ENCODE measurements at regions not wholly inside any gene's neighbourhood (a gene's known extent, or its start where the extent isn't known, plus 50 kb on each side); places are given as distances from the start of the nearest gene placed in this dataset.

DNA sequence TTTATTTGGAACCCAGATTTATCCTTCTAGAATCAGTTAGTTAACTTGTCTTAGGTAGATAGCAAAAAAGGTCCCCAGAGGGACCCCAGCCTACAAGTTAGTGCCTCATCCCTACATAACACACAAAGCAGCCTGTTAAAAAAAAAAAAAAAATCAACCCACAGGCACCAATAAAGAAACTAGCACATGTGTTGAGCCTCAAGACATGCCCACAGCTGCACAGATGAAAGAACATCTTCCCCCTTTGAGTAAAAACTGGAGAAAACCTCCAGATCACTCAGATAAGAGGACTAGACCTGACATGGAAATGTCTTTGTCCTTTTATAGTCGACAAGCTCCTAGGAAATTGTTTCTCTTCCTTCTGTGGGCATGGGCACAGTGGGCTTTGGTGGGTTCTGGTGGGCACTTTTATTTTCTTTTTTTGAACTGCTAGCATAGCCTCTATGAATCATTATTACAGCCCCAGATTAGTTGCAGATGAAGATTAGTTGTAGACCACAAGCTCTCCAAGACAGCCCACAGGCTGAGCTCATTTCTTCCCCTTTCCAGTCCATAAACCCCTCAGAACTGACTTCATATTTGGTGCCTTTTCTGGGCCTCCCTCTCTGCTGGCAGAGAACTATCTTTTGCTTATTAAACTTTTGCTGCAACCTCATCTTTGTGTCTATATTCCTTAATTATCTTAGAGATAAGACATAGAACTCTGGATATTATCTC lies 427.1 kb downstream of the KDM5D start:
- no peaks in the 10 kb centered on the region for H3K4me1 ChIP-seq
- H3K27ac ChIP-seq, result no peak overlapping the region
- TF ChIP-seq EP300 (IDR thresholded peaks at IDR 0.05), result no peak
- no peak for TF ChIP-seq POLR2A (IDR thresholded peaks at IDR 0.05)
- TF ChIP-seq, protein P1, sequence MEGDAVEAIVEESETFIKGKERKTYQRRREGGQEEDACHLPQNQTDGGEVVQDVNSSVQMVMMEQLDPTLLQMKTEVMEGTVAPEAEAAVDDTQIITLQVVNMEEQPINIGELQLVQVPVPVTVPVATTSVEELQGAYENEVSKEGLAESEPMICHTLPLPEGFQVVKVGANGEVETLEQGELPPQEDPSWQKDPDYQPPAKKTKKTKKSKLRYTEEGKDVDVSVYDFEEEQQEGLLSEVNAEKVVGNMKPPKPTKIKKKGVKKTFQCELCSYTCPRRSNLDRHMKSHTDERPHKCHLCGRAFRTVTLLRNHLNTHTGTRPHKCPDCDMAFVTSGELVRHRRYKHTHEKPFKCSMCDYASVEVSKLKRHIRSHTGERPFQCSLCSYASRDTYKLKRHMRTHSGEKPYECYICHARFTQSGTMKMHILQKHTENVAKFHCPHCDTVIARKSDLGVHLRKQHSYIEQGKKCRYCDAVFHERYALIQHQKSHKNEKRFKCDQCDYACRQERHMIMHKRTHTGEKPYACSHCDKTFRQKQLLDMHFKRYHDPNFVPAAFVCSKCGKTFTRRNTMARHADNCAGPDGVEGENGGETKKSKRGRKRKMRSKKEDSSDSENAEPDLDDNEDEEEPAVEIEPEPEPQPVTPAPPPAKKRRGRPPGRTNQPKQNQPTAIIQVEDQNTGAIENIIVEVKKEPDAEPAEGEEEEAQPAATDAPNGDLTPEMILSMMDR (IDR thresholded peaks at IDR 0.05), result no peak
- no peak for TF ChIP-seq POLR2AphosphoS5 (IDR thresholded peaks at IDR 0.05)
- WGBS, result no CpG with 5 or more reads among the region's 1 CpG
- no peaks in the 10 kb centered on the region for H3K9me3 ChIP-seq
- no peaks in the 10 kb centered on the region for H3K27me3 ChIP-seq
- DNase-seq (ENCODE audit: low spot score in 2 of 2), result no peak
- H3K36me3 ChIP-seq, result no peaks in the 10 kb centered on the region
- no peak overlapping the region for H3K4me3 ChIP-seq

DNA sequence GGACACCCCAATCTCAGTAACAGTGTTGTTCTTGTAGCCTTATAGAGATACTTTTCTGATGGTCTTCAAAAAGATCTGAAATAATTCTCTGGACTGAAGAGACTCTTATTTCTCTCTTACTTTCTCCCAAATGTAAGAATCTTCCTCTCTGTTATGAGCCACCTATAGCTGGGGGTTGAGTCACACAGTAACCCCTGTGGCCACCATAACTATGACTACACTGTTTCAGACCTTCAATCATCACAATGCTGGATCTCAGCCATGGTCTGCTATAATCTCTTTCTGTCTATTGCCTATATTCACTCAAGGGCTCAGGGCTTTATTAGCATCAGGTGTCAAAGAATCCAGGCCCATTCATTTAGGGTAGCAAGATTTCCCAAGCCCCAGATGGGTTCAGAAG lies 436.9 kb downstream of the KDM5D start:
- Histone ChIP-seq H3K4me1 (no peaks in the 10 kb centered on the region), H3K27me3 (no peaks in the 10 kb centered on the region), H3K9me3 (no peaks in the 10 kb centered on the region), H3K36me3 (no peaks in the 10 kb centered on the region), H3K4me3 (no peak overlapping the region), H3K27ac (no peak overlapping the region)
- DNase-seq (ENCODE audit: low spot score in 2 of 2), result no peak
- TF ChIP-seq, protein P1 (IDR thresholded peaks at IDR 0.05), result no peak
- no peak for TF ChIP-seq POLR2A (IDR thresholded peaks at IDR 0.05)
- TF ChIP-seq EP300 (IDR thresholded peaks at IDR 0.05), result no peak
- TF ChIP-seq POLR2AphosphoS5 (IDR thresholded peaks at IDR 0.05), result no peak

DNA sequence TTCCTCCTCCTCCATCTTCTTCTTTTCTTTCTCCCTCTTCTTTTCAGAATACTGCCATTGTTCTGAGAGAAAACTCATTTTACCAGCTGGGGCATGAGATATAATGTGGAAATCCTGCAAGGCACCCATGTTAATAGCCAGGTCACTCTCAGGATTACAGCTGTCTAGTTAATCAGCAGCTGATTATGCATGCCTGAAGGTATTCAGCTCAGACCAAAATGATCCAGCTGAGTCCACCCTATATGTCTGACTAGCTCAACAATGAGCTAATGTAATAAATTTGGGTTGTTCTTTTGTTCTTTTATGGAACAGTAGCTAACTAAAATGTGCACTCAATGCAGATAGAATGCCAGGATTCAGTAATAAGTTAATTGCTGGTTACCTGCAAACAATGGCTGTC lies 441.4 kb downstream of the KDM5D start:
- H3K27ac ChIP-seq, result no peak overlapping the region
- H3K4me3 ChIP-seq, result no peak overlapping the region
- DNase-seq (ENCODE audit: low spot score in 2 of 2), result no peak
- TF ChIP-seq POLR2AphosphoS5 (IDR thresholded peaks at IDR 0.05) (no peak), EP300 (IDR thresholded peaks at IDR 0.05) (no peak), POLR2A (IDR thresholded peaks at IDR 0.05) (no peak)
- TF ChIP-seq, protein P1 (IDR thresholded peaks at IDR 0.05), result no peak
- no peaks in the 10 kb centered on the region for H3K9me3 ChIP-seq
- no peaks in the 10 kb centered on the region for H3K4me1 ChIP-seq
- no peaks in the 10 kb centered on the region for H3K27me3 ChIP-seq
- H3K36me3 ChIP-seq, result no peaks in the 10 kb centered on the region

DNA sequence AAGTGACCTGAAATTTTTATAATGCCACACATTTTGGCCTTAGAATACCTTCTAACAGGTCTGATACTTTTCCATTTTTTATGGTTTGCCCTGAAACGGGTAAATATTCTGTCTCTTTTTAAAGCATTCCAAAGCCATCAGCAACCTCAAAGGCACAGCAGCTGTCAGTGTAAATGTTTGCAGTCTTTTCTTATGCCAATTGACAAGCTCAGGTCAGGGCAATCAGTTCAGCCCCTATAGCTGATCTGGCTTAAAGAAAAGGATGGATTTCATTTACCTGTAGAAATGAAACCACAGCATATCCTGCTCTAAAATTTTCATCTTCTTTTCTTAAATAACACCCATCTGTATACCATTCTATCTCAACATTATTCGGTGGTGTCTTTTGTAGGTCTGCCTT lies 453.6 kb downstream of the KDM5D start:
- no CpG with 5 or more reads among the region's 2 CpGs for WGBS
- no peak overlapping the region for H3K4me3 ChIP-seq
- H3K36me3 ChIP-seq, result no peaks in the 10 kb centered on the region
- no peak for TF ChIP-seq EP300 (IDR thresholded peaks at IDR 0.05)
- no peak for TF ChIP-seq POLR2A (IDR thresholded peaks at IDR 0.05)
- TF ChIP-seq POLR2AphosphoS5 (IDR thresholded peaks at IDR 0.05), result no peak
- TF ChIP-seq, protein P1 (IDR thresholded peaks at IDR 0.05), result no peak
- H3K9me3 ChIP-seq, result no peaks in the 10 kb centered on the region
- no peaks in the 10 kb centered on the region for H3K27me3 ChIP-seq
- H3K4me1 ChIP-seq, result no peaks in the 10 kb centered on the region
- no peak for DNase-seq (ENCODE audit: low spot score in 2 of 2)
- no peak overlapping the region for H3K27ac ChIP-seq

DNA sequence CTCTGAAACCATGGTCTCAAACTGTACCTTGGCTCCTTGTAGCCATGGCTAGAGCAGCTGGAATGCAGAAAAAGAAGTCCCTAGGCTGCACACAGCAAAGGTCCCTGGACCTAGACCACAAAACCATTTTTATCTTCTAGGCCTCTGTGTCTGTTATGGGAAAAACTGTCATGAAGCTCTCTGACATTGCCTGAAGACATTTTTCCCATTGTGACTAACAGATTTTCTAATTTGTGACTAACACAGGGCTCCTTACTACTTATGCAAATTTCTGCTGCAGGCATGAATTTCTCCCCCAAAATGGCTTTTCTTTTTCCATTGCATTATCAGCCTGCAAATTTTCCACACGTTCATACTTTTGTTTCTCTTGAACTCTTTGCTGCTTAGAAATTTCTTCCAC lies 470.4 kb downstream of the KDM5D start:
- no peak for TF ChIP-seq POLR2AphosphoS5 (IDR thresholded peaks at IDR 0.05)
- Histone ChIP-seq H3K4me3 (no peak overlapping the region), H3K36me3 (no peaks in the 10 kb centered on the region), H3K4me1 (peaks cover under 1% of the 10 kb centered on the region), H3K9me3 (no peaks in the 10 kb centered on the region), H3K27ac (no peak overlapping the region), H3K27me3 (no peaks in the 10 kb centered on the region)
- WGBS, result no CpG with 5 or more reads among the region's 1 CpG
- DNase-seq (ENCODE audit: low spot score in 2 of 2), result no peak

DNA sequence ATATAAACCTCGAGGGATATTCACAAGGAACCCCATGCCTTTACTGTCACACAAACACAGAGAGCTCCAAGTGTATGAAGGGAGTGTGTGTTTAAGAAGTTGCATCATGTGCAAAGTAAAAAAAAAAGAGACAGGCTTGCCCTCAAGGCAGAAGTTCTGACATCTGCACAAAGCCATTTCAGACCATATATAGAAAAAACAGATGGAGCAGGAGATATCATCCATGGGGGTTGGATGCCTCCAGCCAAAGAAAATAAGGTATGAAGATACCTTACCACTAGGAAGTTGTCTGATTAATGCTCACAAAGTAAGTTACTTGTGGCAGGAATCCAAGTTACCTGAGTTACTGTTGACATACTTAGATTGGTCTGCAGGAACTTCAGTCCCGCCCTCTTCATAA lies 476.2 kb downstream of the KDM5D start:
- WGBS, result no CpG with 5 or more reads among the region's 2 CpGs
- no peak for DNase-seq (ENCODE audit: low spot score in 2 of 2)
- Histone ChIP-seq H3K4me3 (no peak overlapping the region), H3K9me3 (no peaks in the 10 kb centered on the region), H3K36me3 (no peaks in the 10 kb centered on the region), H3K27me3 (no peaks in the 10 kb centered on the region), H3K27ac (no peak overlapping the region), H3K4me1 (peaks cover 4% of the 10 kb centered on the region)
- TF ChIP-seq, protein P1 (IDR thresholded peaks at IDR 0.05), result no peak
- TF ChIP-seq EP300 (IDR thresholded peaks at IDR 0.05) (no peak), POLR2AphosphoS5 (IDR thresholded peaks at IDR 0.05) (no peak), POLR2A (IDR thresholded peaks at IDR 0.05) (no peak)
